Hepatocyte (in vitro differentiated cells): ENCODE measurements at regions not wholly inside any gene's neighbourhood (a gene's known extent, or its start where the extent isn't known, plus 50 kb on each side); places are given as distances from the start of the nearest gene placed in this dataset.

Source experiments
- DNase-seq: peaks from one replicate; pipeline ENCODE4 v3.0.0-alpha.2; 2016; ENCODE audit warnings: low spot score
- H2AFZ ChIP-seq: fragments of 200-600 bp; sonication (generic); 2 replicates; pipeline ENCODE4 v1.6.0; 2016; ENCODE audit warnings: antibody characterized with exemption, mild to moderate bottlenecking
- H3K27ac ChIP-seq: fragments of 200-600 bp; sonication (generic); 2 replicates; pipeline ENCODE4 v1.5.1; 2016; ENCODE audit warnings: mild to moderate bottlenecking
- H3K27me3 ChIP-seq: fragments of 200-600 bp; sonication (generic); 2 replicates; pipeline ENCODE4 v1.6.1; 2016
- H3K36me3 ChIP-seq: fragments of 200-600 bp; sonication (generic); replicated peaks from 2 replicates; pipeline ENCODE4 v1.5.1; 2016; ENCODE audit warnings: low read depth; ENCODE audit not compliant: insufficient read depth
- H3K4me1 ChIP-seq: fragments of 200-600 bp; sonication (generic); 2 replicates; pipeline ENCODE4 v1.5.1; 2016; ENCODE audit warnings: mild to moderate bottlenecking, moderate library complexity; ENCODE audit not compliant: insufficient read depth
- H3K4me2 ChIP-seq: fragments of 200-600 bp; sonication (generic); 2 replicates; pipeline ENCODE4 v1.6.0; 2016
- H3K4me3 ChIP-seq: fragments of 200-600 bp; sonication (generic); 2 replicates; pipeline ENCODE4 v1.5.1; 2016; ENCODE audit warnings: mild to moderate bottlenecking
- H3K79me2 ChIP-seq: fragments of 200-600 bp; sonication (generic); 2 replicates; pipeline ENCODE4 v1.6.0; 2017; ENCODE audit warnings: mild to moderate bottlenecking
- H3K9me2 ChIP-seq: fragments of 200-600 bp; sonication (generic); replicated peaks from 2 replicates; pipeline ENCODE4 v1.6.0; 2017; ENCODE audit warnings: mild to moderate bottlenecking; ENCODE audit not compliant: insufficient read depth
- H3K9me3 ChIP-seq: fragments of 200-600 bp; sonication (generic); 2 replicates; pipeline ENCODE4 v1.5.1; 2016; ENCODE audit warnings: low read depth, mild to moderate bottlenecking
- H4K20me1 ChIP-seq: fragments of 200-600 bp; sonication (generic); 2 replicates; pipeline ENCODE4 v1.6.0; 2016; ENCODE audit warnings: mild to moderate bottlenecking; ENCODE audit not compliant: insufficient read depth, poor library complexity, severe bottlenecking
- EZH2 ChIP-seq: fragments of 200-600 bp; sonication (generic); IDR thresholded peaks from 2 replicates; pipeline ENCODE4 v1.6.1; 2016; ENCODE audit warnings: antibody characterized with exemption, mild to moderate bottlenecking, borderline replicate concordance
- EZH2phosphoT487 ChIP-seq: fragments of 200-600 bp; sonication (generic); IDR thresholded peaks from one replicate; pipeline ENCODE4 v1.6.1; 2018; ENCODE audit warnings: antibody characterized with exemption, mild to moderate bottlenecking, low read depth, moderate library complexity; ENCODE audit not compliant: unreplicated experiment, severe bottlenecking
- WGBS: methylation state at CpG from one replicate; pipeline ENCODE4 v1.1.6; 2016; ENCODE audit warnings: low lambda C conversion rate; ENCODE audit errors: missing lambda C conversion rate; 5-methylcytosine and 5-hydroxymethylcytosine counted together
- TF ChIP-seq, protein P1 (sequence below): fragments of 200-600 bp; sonication (generic); IDR thresholded peaks from 2 replicates; pipeline ENCODE4 v1.5.1; 2016; ENCODE audit warnings: antibody characterized with exemption, mild to moderate bottlenecking; ENCODE audit not compliant: poor library complexity

DNA sequence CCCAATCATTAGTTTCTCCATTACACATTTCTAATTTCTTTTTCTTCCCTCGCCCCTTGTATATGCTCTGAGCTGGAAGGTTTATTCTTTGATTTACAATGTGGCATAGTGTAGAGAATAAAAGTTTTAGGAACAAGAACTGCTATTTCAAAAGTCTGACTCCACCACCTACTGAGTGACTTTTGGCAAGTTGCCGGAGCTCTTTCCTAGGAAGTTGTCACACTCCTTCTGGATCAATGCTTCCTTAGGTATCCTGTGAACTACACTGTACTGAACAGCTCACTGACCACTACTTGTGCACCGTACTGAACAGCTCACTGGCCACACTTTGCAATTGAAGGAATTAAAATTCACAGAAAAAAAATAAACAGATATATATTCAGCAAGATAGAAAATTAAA is 458.2 kb downstream of the FRK start:
- Histone ChIP-seq H3K79me2 (no peaks in the 10 kb centered on the region), H4K20me1 (no peaks in the 10 kb centered on the region), H3K4me3 (no peak overlapping the region), H2AFZ (no peak overlapping the region), H3K9me3 (no peaks in the 10 kb centered on the region), H3K4me2 (no peak overlapping the region), H3K4me1 (no peaks in the 10 kb centered on the region), H3K27ac (no peak overlapping the region), H3K36me3 (no peaks in the 10 kb centered on the region), H3K9me2 (no peaks in the 10 kb centered on the region), H3K27me3 (no peaks in the 10 kb centered on the region)
- no peak for DNase-seq
- TF ChIP-seq, protein P1, sequence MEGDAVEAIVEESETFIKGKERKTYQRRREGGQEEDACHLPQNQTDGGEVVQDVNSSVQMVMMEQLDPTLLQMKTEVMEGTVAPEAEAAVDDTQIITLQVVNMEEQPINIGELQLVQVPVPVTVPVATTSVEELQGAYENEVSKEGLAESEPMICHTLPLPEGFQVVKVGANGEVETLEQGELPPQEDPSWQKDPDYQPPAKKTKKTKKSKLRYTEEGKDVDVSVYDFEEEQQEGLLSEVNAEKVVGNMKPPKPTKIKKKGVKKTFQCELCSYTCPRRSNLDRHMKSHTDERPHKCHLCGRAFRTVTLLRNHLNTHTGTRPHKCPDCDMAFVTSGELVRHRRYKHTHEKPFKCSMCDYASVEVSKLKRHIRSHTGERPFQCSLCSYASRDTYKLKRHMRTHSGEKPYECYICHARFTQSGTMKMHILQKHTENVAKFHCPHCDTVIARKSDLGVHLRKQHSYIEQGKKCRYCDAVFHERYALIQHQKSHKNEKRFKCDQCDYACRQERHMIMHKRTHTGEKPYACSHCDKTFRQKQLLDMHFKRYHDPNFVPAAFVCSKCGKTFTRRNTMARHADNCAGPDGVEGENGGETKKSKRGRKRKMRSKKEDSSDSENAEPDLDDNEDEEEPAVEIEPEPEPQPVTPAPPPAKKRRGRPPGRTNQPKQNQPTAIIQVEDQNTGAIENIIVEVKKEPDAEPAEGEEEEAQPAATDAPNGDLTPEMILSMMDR = no peak
- TF ChIP-seq EZH2phosphoT487 (no peak), EZH2 (no peak)
- 91% methylated on average over 3 of the region's 3 CpGs for WGBS

DNA sequence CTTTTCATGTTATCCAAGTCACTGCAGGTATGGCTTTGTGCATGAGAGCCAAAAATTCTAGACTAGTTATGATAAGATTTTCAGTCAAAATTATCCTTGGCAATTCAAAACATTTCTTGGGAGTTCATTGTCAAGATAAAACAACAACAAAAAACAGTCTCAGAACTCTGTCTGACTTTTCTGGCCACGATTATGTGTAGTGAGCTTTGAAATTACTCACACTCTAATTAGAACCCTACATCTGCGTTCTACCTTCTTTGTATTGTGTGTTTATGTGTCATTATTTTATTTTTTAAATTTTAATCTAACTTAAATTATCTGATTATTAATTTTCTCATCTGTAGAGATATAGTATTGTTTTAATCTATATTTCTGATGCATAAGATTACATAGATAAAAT is 459.2 kb downstream of the FRK start:
- Histone ChIP-seq H3K4me2 (no peak overlapping the region), H3K4me3 (no peak overlapping the region), H3K9me2 (no peaks in the 10 kb centered on the region), H3K79me2 (no peaks in the 10 kb centered on the region), H3K27me3 (no peaks in the 10 kb centered on the region), H3K9me3 (no peaks in the 10 kb centered on the region), H2AFZ (no peak overlapping the region), H3K36me3 (no peaks in the 10 kb centered on the region), H3K4me1 (no peaks in the 10 kb centered on the region), H4K20me1 (no peaks in the 10 kb centered on the region), H3K27ac (no peak overlapping the region)
- no peak for DNase-seq
- TF ChIP-seq EZH2phosphoT487 (no peak), EZH2 (no peak)
- TF ChIP-seq, protein P1 = no peak
- 92% methylated on average over 2 of the region's 2 CpGs for WGBS

DNA sequence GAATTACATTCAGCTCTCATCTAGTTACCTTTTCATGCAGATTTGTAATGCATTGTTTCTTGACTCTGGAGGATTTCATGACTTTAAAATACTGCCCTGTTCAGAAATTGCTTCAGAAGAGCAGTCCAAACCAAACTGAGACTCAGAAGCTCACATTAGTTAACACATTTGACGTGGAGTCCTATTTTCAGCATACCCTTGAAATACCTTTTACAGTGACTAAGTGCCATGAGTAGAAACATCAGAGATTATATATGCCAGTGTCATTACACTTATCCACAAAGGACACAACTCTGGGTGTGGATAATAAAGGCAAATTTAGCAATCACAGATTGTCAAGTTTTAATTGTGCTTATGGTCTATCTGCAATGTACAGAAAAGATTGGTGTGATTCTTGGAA is 459.6 kb downstream of the FRK start:
- H3K4me3 ChIP-seq = no peak overlapping the region
- H4K20me1 ChIP-seq = no peaks in the 10 kb centered on the region
- H3K27ac ChIP-seq = no peak overlapping the region
- H3K36me3 ChIP-seq = no peaks in the 10 kb centered on the region
- no peaks in the 10 kb centered on the region for H3K27me3 ChIP-seq
- no peak overlapping the region for H2AFZ ChIP-seq
- DNase-seq = no peak
- H3K9me2 ChIP-seq = no peaks in the 10 kb centered on the region
- H3K4me2 ChIP-seq = no peak overlapping the region
- 79% methylated on average over 1 of the region's 1 CpG for WGBS
- no peak for TF ChIP-seq EZH2phosphoT487
- no peak for TF ChIP-seq EZH2
- TF ChIP-seq, protein P1 = no peak
- no peaks in the 10 kb centered on the region for H3K9me3 ChIP-seq
- no peaks in the 10 kb centered on the region for H3K79me2 ChIP-seq
- no peaks in the 10 kb centered on the region for H3K4me1 ChIP-seq

DNA sequence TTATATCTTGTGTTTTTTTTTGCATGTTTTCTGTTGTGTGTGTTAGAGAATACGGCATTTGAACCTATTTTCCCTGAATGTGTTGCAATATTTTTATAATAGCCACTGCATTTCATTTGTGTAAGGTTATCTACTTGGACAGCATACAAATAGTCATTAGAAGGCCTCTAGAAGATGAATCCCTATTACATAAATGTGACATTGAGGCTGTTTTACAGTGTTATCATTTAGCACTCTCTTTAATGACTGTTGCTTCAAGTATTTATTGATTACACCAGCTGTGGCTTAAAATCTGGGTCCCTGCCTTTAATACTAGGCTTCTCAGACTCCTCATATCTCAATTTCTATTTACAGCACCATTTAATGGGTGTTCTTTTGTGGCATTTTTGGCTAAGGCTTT is 465.8 kb downstream of the FRK start:
- 95% methylated on average over 1 of the region's 1 CpG for WGBS

More for the DNA sequence above, 465.8 kb downstream of the FRK start:
- Histone ChIP-seq H3K27me3 (no peaks in the 10 kb centered on the region), H3K4me3 (no peak overlapping the region), H3K27ac (no peak overlapping the region), H3K9me3 (no peaks in the 10 kb centered on the region), H3K4me1 (no peaks in the 10 kb centered on the region), H3K4me2 (no peak overlapping the region), H2AFZ (no peak overlapping the region), H4K20me1 (no peaks in the 10 kb centered on the region), H3K36me3 (no peaks in the 10 kb centered on the region), H3K9me2 (no peaks in the 10 kb centered on the region), H3K79me2 (no peaks in the 10 kb centered on the region)
- TF ChIP-seq EZH2phosphoT487 (no peak), EZH2 (no peak)
- TF ChIP-seq, protein P1 = no peak
- DNase-seq = no peak
